DMS 273 (cell line): ENCODE measurements at regions not wholly inside any gene's neighbourhood (a gene's known extent, or its start where the extent isn't known, plus 50 kb on each side); places are given as distances from the start of the nearest gene placed in this dataset.

Experiments used
- DNase-seq: peaks from one replicate; lab custom pipeline; 2025; ENCODE audit not compliant: unreplicated experiment; lab: John Stamatoyannopoulos, UW

DNA sequence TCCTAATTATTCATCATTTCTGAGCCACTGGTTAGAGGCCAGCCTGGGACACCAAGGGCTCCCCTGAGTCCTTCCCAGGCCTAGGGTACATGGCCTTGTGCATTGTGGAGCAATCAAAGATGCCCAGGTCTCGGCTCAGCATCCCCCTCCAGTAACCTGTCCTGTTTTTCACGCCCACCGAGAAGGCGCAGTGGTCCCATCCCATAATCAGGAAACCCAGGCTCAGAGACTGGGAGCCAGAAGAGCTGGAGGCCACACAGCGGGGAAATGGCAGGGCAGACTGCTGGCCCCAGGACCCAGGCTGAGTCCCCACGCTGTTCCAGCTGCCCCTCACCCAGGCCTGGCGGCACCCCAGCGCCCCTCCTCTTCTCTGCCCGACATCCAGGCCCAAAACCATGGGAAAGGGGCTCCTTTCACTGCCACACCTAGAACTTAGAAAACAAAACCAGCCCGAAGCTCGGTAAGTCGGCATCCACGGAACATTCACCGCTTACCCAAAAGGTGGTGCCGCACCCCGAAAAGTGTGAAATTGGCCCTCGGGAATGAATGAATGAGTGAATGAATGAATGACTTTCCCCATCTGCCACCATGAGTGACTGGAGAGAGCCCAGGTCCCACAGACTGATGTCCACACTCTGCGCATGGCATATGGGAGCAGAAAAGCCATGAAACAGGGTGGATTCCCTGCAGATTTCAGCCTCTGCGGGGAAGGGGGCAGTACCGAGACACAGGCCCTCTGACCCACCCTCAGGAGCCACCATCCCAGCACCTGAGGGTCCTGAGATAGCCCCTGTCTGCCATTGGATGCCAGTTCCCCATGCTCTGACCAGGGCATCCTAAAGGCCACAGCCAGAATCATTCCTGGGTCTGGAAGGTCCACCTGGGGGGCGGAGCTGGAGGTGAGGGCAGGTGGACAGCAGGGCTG lies 132.5 kb downstream of the OLFM1 start:
- no peak for DNase-seq

DNA sequence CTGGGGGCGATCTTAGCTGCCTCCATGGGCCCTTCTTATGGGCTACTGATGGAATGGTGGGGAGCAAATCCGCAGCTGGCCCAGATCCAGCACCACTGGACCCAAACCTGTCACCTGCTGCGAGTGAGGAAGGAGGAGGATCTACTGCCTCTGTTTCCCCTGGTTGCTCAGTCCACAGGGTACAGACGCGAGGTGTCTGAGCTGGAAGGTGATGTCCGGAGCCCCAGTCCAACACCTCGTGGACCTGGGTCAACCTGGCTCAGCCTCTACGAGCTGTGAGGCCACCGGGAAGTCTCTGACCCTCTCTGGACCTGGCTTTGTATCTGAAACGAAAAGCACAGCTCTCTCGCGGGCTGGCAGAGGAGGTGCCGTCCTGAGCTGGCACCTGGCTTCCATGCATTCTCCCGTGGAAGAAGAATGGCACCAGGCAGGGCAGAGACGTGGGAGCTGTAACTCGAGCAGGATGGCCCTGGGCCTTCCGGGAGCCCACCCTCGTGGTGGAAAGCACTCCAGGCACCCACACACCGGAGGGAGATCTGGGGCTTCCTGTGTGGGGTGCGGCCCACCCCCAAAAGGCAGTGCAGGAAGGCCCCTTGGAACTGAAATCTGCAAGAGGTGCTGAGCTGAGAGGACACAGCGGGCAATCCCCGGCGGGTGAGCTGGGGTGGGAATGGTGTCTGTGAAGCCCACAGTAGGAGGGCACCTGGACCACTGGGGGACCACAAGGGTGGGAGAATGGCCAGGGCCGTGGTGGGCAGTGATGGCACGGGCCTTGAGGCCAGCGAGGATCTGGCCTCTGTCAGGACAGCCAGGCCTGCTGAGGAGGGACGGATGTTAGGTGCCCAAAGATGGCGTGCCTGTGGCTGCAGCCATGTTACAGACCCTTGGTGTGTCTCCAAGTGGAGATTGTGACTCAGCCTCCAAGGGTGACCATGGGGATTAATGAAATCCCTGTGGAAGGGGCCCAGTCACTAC lies 133.4 kb downstream of the OLFM1 start:
- DNase-seq, result no peak

DNA sequence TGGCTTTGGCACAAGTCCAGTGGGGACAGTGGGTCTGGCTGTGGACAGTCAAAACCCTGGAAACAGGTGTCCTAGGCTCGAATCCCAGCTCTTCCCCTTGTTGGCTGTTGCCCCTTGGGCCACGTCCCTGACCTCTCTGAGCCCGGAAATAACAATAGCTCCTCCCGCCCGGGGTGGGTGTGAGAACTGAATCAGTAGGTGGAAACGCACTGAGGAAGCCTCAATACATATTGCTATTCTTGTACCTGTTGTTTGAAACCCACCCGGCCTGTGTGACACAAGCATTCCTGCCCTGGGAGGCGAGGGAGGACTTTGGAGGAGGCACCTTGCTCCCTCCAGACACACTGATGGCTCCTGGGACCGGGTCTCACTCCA lies 134.1 kb downstream of the OLFM1 start:
- no peak for DNase-seq

DNA sequence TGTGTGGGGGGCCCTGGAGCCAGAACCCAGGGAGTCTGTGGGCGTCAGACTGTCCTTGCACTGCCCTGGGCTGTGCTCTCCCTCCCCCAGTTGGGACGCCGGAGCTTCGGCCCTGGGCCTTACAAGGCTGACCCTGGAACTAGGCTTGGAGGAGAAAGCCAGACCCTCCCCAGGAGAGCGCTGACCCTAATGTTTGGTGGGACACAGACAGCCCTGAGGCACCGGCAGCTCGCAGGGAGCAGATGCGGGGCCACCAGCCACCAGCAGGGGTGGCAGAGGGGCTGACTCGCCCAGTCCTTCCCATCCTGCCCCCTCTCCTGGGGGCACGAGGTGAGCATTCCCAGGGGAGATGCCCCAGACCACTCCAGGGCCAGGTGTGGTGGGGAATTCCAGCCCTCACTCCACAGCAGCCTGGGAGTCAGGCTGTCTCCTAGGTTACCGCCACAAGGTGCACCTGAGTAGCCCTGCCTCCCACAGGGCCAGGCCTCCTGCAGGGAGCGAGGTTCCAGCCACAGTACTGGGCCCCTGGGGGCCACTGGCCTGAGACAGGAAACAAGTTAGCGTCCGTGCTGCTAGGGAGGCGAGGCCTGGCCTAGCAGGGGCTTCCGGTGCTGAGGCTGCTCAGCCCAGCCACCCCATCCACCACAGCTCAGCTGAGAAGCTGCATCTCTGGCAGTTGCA lies 134.6 kb downstream of the OLFM1 start:
- no peak for DNase-seq

DNA sequence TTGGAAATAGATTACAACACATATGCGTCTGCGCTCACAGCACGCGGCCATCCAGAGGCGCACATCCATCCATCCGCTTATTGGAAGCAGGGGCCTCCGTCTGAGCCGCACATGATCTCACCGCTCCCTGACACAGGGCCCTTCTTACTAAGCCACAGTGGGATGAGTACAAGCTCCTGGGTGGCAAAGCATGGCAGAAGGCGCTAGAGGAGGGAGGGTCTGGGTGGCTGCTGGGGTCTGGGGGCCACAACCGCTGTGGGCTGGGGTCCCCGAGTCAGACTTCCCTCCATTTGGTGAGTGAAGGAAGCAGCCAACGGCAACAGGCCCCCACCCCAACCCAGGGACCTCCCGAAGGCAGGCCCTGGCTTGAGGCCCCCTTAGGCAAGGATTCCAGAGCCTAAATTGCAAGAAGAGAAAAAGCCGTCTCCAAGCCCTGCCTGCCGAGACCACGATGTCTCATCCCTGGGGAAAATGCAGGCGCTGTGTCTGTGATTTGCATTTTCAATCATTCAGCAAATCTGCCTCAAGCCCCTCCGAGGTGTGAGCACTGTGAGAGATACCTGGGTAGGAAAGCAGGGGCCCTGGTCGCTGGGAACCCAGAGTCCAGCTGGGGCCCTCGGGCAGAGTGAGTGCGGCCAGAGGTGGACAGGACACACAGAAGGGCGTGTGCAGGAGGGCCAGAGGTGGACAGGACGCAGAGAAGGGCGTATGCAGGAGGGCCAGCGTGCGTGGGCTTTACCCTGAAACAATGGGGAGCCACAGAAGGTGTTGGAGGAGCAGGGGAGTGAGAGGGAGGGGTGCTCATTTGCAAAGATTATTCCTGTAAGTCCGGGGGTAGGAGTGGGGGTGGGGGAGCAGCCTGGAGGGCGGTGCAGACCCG lies 135.7 kb downstream of the OLFM1 start:
- no peak for DNase-seq

DNA sequence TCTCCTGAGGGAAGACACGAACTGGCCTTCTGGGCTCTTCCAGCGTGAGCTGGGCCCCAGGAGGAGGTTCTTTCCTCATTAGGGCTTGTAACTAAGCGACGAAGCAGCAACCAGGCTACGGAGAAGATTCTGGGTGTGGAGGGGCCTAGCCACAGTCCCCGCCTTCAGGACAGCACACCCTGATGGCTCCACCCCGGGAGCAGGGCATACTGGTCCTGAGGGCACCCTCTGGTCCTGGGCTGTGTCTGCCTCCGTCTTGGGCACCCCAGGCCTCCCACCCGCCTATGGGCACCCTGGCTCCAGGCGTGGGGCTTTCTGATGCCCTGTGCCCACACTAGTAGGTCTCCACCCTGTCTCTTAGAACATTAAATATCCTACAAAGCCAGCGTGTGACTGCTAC lies 136.4 kb downstream of the OLFM1 start:
- no peak for DNase-seq

DNA sequence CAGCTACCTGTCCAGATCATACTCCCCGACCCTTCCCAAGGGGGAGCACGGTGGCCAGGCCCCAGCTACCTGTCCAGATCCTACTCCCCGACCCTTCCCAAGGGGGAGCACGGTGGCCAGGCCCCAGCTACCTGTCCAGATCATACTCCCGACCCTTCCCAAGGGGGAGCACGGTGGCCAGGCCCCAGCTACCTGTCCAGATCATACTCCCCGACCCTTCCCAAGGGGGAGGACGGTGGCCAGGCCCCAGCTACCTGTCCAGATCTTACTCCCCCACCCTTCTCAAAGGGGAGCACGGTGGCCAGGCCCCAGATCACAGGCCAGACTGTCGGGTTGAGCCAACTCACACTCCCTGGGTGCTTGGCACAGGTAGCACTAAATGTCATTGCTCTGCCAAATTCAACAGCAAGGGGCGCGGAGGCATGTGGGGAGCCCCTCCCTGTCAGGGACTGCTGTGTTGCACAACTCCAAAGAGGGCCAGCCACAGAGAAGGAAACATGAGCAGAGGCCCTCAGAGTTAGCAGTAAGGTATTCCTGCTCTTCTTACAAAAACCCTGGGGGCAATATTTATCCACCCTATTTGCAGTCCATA lies 136.9 kb downstream of the OLFM1 start:
- DNase-seq, result peak; percentile 56

DNA sequence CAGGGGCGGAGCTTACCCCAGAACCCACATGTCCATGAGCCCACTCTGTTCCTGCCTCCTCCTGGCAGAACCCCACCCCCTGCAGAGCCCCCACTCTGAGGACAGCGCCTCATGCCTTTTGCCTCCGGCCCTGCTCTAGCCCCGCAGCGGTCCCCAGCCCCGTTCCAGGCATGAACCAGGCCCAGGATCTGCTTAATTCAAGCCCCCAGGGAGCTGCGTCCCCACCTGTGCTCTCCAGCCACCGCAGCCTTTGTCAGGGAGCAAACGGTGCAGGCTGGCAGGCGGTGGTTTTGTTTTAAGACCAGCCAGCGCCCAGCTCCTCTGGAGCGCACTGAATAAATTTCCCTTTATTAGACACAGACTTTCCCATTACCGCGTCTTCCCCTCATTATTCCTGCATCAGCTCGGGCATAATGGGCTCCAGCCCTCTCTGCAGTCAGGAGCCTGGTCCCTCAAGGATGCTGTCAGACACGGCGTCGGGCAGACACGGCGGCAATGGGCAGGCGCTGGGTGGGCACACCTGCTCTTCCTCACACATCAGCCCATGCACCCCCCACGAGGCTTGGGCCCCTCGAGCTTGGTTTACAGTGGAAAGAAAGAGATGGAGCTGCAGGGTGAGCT lies 137.6 kb downstream of the OLFM1 start:
- peak; percentile 74 for DNase-seq

DNA sequence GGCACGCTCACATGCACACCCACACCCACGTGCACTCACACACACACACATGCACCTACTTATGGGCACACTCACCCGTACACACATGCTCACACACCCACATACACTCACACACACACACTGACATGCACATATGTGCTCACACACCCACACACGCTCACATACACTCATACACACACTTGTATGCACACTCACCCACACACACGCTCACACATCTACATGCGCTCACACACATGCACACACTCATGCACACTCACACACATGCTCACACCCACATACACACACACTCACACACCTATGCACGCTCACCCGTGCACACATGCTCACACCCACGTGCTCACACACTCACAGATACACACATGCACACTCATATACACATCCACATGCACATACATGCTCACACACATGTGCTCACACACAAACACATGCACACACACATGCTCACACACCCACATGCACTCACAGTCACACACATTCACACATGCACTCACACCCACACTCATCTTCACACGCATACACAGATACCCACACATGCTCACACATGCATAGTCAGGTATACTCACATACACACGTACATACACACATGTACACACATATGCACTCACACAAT lies 138.3 kb downstream of the OLFM1 start:
- DNase-seq, result no peak

DNA sequence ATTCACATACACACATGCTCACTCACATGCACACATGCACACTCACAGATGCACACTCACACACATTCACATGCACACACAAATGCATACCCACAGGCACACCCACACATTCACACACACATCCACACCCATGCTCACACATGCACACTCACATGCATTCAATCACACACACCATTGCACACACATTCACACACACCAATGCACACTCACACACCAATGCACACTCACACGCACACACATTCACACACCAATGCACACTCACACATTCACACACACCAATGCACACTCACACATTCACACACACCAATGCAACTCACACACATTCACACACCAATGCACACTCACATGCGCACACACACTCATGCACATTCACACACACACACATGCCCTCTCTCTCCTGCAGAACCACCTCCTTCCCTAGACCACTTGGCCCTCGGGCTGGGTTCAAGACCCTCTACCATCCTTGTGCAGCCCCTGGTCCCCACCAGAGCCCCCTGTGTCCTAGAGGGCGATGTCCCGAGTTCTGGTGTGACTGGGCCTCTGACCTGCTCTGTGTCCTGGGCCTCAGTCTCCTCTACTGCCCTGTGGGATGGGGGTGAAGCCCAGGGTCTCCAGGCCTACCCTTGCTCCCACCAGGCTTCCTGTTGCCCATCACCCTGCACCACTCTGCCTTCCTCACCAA lies 139.0 kb downstream of the OLFM1 start:
- no peak for DNase-seq

DNA sequence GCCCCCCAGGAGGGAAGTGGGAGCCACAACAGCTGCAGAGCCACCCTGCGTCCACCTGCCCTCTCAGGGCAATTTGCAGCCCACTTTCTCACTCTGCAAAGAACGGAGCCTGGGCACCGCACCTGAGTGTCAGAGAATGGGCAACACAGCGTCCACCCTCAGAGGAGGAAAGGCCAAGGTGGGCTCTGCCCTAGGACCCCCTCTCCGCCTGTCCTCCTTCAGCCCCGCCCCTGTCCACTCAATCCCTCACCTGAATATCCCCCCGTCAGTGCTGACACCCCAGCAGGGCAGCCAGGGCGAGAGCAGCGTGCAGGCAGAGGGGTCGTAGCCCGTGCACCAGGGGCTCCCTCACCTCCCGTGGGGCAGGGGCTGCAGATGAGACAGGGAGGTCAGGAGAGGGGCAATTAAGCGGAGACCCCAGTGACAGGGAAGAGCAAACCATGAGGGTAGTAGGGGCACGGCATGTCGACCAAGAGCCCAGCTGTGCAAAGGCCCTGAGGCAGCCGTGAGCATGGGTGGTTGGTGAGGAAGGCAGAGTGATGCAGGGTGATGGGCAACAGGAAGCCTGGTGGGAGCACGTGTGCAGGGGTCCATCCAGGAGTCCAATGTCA lies 140.3 kb downstream of the OLFM1 start:
- no peak for DNase-seq

DNA sequence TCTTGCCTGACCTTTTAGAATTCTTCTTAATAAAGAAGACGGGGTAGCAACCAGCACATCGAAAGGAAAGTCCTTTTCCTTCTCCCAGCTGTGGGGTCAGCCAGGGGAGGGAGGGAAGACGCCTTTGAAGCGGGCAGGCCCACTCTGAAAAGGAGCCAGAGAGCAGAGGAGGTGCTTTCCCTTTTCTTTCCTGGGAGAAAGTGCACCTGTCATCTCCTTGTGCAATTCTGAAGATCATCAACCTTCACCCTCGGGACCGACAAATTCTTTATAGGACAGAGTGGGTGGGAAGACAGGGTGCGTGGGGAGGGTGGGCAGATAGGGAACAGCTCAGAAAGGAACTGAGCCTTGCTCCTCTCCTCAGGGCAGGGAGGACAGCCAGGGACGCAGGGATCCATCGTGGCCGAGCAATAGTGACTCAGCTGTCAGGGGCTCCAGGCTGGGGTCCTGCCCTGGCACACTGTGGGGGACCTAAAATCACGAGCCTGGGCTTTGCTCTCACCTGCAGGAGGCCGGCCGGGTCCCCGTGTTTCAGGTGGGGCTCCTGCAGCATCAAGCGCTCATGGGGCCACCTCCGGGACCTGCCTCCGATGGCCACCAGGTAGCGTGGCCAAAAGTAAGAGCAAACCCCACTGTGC lies 141.0 kb downstream of the OLFM1 start:
- no peak for DNase-seq

DNA sequence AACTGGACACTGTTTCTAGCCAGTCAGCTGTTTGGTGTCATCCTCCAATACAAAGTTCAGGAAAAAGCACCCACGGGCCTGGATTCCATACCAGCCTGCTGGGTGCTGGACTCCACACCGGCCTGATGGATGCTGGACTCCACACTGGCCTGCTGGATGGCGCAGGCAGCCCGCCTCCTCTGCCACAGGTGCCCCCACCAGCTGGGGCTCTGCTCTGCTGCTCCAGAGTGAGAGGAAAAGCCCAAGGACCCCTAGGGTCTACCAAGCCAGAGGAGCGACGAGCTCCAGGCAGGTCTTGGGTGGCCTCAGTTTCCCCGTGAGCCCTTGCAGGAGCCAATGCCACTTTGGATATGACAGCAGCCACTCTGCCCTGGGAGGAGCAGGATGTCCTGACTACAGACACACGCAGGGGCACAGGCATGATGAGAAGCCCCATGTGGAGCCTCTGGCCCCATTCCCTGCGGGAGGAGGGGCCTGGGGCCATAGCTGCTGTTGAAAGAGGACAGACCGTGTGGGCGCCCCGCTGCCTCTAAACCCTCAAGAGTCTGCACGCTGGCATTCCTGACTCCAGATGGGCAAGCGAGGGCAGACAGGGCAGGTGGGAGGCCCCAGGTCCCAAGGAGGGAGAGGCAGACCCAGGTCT lies 141.6 kb downstream of the OLFM1 start:
- no peak for DNase-seq

DNA sequence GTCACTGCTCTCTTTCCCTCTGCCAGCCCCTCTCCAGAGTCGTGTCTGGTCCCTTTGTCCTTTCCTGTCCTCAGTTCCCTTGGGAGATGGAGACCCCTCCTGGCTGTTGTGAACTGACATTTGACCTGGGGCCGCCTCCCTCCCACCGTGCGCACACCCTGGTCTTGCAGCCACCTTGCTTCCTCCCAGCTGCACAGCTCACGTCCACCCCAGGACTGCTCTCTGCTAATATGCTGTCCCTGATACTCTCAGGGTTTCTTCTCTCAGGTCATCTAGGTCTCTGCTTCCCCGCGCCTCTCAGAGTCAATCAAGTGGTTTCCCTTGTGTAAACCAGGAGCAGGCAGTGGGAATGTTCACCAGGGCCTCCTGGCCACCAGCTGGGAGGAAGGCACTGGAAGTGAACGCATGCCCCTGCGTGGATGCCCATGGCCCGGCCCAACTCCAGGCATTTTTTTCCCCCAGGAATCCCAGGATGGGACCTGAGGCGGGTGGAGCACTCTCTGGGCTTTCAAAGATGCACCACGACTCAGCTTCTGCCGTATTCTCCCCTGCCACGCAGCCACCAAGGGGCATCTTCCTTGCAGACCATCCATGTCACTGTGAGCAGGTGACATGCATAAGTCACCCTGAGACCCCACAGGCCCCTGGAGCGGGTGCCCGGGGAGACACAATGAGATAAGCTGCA lies 142.4 kb downstream of the OLFM1 start:
- DNase-seq, result no peak

DNA sequence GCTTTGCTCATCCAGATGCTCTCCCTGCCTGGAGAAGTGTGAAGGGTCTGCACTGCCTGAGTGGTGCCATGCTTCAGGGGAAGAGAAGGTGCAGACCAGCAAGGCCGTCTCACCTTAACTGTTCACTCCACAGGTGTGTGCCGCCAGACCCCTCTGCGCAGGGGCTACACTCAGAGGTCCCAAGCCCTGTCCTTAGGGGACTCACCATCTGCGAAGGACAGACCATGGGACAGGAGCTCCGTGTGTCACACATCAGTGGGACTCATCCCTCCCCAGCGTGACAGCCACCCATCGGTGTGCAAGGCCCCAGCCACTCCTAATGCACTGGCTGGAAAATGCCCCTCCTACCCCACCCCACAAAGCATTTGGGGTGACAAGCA lies 142.9 kb downstream of the OLFM1 start:
- no peak for DNase-seq

DNA sequence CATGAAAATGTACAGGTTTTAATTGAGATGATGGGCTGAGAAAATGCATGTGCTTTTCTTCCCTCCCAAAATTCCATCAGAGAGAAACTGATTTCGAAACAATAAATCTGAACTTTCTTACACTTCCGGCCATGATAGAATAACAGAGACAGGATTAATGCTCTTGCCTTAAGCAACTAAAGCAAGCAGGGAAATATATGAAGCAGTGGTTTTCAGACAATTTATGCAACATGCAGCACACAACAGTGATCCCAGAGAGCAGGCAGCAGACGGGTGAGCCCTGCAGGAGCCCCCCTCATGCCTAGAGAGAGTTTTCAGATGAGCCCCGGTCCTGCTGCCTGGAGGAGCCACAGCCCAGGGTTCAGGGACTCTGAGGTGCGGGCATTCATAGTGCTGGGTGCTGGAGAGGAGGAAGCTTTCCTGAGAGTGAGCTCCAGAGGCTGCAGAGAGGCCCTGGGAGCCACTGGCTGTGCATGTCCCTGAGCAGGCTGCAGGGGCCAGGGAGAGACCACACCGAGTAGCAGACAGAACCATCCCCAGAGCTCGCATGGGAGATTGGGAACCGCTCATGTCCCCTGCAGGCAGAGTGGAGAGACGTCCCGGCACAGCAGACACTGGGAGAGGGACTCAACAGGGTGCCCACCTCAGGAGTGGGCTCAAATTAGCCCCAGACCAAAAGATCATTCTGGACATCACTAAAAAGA lies 143.5 kb downstream of the OLFM1 start:
- DNase-seq, result no peak
